ENCODE measurements at regions not wholly inside any gene's neighbourhood (a gene's known extent, or its start where the extent isn't known, plus 50 kb on each side); places are given as distances from the start of the nearest gene placed in this dataset.
A peak's percentile ranks its signal among the peaks of the same experiment; 100 is the strongest.

GRCh38 chrX:9336456-9336855, 128.4 kb upstream of the TBL1X start:
- no peak for DNase-seq
- dilution Hi-C loops (cut with HindIII; ENCODE audit: low sequenced_read_pairs, unreplicated experiment) = no loop called here
- Histone ChIP-seq H2BK20ac (ENCODE audit: low read depth, low read length) (no peak overlapping the region; the same call in 1 of the 2 replicates), H3K27me3 (ENCODE audit: control insufficient read depth, insufficient read depth, low read length) (no peaks in the 10 kb centered on the region), H3K9ac (ENCODE audit: low read depth, low read length) (no peak overlapping the region), H3K4me2 (ENCODE audit: low read depth, low read length) (no peak overlapping the region; the same call in 1 of the 2 replicates), H3K9me3 (ENCODE audit: control insufficient read depth, insufficient read depth, low read length) (no peaks in the 10 kb centered on the region), H3K18ac (ENCODE audit: low read depth, low read length) (peak overlapping the region; percentile 68), H3K23ac (ENCODE audit: low read depth, low read length) (no peak overlapping the region), H3K27ac (ENCODE audit: insufficient read depth, low read length) (peak overlapping the region; percentile 19; the same call in 1 of the 2 replicates), H3K4ac (ENCODE audit: low read depth, low read length) (peak overlapping the region; percentile 40; the same call in 1 of the 2 replicates), H3K36me3 (ENCODE audit: control insufficient read depth, insufficient read depth, low read length) (no peaks in the 10 kb centered on the region), H4K5ac (ENCODE audit: low read depth, low read length) (peak overlapping the region; percentile 61), H2BK120ac (ENCODE audit: low read depth, low read length) (0 out of 2 replicates have a peak overlapping the region, but pooled peaks have one; percentile 49), H2AFZ (replicated peaks; ENCODE audit: low read length, poor library complexity) (no peak overlapping the region), H3K56ac (ENCODE audit: extremely low read depth, insufficient read depth, low read length) (no peak overlapping the region), H4K91ac (ENCODE audit: insufficient read depth, low read depth, low read length) (no peak overlapping the region), H3K9me1 (ENCODE audit: insufficient read depth, low read length) (no peaks in the 10 kb centered on the region), H4K20me1 (ENCODE audit: insufficient read depth, low read length) (no peaks in the 10 kb centered on the region), H3K4me3 (ENCODE audit: insufficient read depth, low read depth, low read length) (no peak overlapping the region), H4K8ac (ENCODE audit: low read depth in 2 of 2, low read length in 2 of 2) (peak overlapping the region in 1 of 2 experiments; percentile 22; a peak in 1 of 4 replicates), H3K79me1 (ENCODE audit: low read depth in 1 of 2, low read length in 2 of 2) (no peaks in the 10 kb centered on the region), H2BK5ac (ENCODE audit: low read depth, low read length, poor library complexity, severe bottlenecking) (no peak overlapping the region), H3K14ac (replicated peaks; ENCODE audit: low read depth, low read length) (no peak overlapping the region), H3K4me1 (ENCODE audit: control insufficient read depth, insufficient read depth, low read length) (peaks cover 10% of the 10 kb centered on the region), H2BK15ac (ENCODE audit: low read depth, low read length) (no peak overlapping the region), H2AK9ac (replicated peaks; ENCODE audit: low read depth, low read length, poor library complexity) (no peak overlapping the region), H2AK5ac (ENCODE audit: low read depth, low read length) (peak overlapping the region; percentile 44; the same call in 1 of the 2 replicates)
- no peak for ATAC-seq (ENCODE audit: low read depth)
- BruUV-seq (replicated peaks) = no TSS peak
- no peak for TF ChIP-seq POLR2A (IDR thresholded peaks at IDR 0.05; ENCODE audit: low read depth, low read length)
- TF ChIP-seq NFE2L2 (IDR thresholded peaks at IDR 0.05; ENCODE audit: low read depth, low read length) = no peak
- no peak for TF ChIP-seq MAZ (IDR thresholded peaks at IDR 0.05; ENCODE audit: borderline replicate concordance, low read depth, low read length)
- TF ChIP-seq MXI1 (IDR thresholded peaks at IDR 0.05; ENCODE audit: borderline replicate concordance, low read depth, low read length) = no peak
- TF ChIP-seq FOS (IDR thresholded peaks at IDR 0.05; ENCODE audit: low read depth, low read length) = no peak
- no peak for TF ChIP-seq BHLHE40 (IDR thresholded peaks at IDR 0.05; ENCODE audit: low read depth, low read length)
- TF ChIP-seq USF2 (IDR thresholded peaks at IDR 0.05; ENCODE audit: low read depth, low read length) = no peak
- no peak for TF ChIP-seq CHD1 (IDR thresholded peaks at IDR 0.05; ENCODE audit: low read depth, low read length)
- no peak for TF ChIP-seq MAFK (IDR thresholded peaks at IDR 0.05; ENCODE audit: low read depth, low read length)
- TF ChIP-seq RAD21 (IDR thresholded peaks at IDR 0.05; ENCODE audit: low read length) = no peak
- TF ChIP-seq ELK1 (IDR thresholded peaks at IDR 0.05; ENCODE audit: borderline replicate concordance, low read depth, low read length) = no peak
- CTCF ChIA-PET = no interaction called here
- POLR2A ChIA-PET (ENCODE audit: unreplicated experiment) = no interaction called here
- in situ Hi-C loops (cut with MboI; ENCODE audit: low sequenced_read_pairs) = no loop called here
- WGBS, 2 experiments (ENCODE audit: extremely low coverage in 2 of 2, insufficient read length in 1 of 2) = 53% methylated on average over 7 of the region's 8 CpGs; no CpG with 5 or more reads in 1 of the 2 experiments
- intact Hi-C loops (cut with micrococcal nuclease) = no loop called here

Data from IMR-90 (cell line).